ENCODE measurements at regions not wholly inside any gene's neighbourhood (a gene's known extent, or its start where the extent isn't known, plus 50 kb on each side); places are given as distances from the start of the nearest gene placed in this dataset.

GRCh38 chr7:96486681-96487080 lies 164.8 kb upstream of the SLC25A13 start:
- no peaks in the 10 kb centered on the region for H3K27me3 ChIP-seq
- TF ChIP-seq CTCF (IDR thresholded peaks at IDR 0.05) (no peak), POLR2A (IDR thresholded peaks at IDR 0.05) (no peak)
- no peak overlapping the region for H3K4me3 ChIP-seq
- H3K36me3 ChIP-seq (replicated peaks in 1 of 2), result no peaks in the 10 kb centered on the region
- intact Hi-C loops (cut with DNase I), result no loop called here
- no peak for DNase-seq
- H3K4me1 ChIP-seq (replicated peaks in 1 of 2), result no peaks in the 10 kb centered on the region
- 78 to 92% (median 85%) methylated on average over 4 of the region's 4 CpGs for WGBS, 4 donors
- no peak overlapping the region for H3K27ac ChIP-seq
- no peaks in the 10 kb centered on the region for H3K9me3 ChIP-seq (replicated peaks in 1 of 3)

DNA sequence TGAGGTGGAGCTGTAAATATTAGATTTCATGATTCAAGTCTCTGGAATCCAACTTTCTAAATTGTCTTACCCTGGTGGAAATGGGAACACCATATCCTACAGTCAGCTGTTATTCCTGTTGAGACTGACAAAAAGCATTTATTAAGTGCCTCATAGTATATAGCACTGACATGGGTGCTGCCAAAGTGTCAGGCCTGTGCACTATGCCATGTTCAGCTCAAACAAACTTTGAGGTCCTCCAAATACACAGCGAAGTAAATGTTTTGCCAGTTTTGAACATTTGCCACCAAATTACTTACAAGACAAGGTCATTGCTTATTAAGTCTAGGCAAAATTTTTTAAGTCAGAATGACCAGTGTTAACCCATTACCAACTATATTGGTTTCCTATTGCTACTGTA lies 162.9 kb upstream of the SLC25A13 start:
- no peaks in the 10 kb centered on the region for H3K27me3 ChIP-seq
- no peaks in the 10 kb centered on the region for H3K9me3 ChIP-seq (replicated peaks in 1 of 3)
- no peak for DNase-seq
- H3K4me3 ChIP-seq, result no peak overlapping the region
- intact Hi-C loops (cut with DNase I), result no loop called here
- WGBS, 4 donors, result 67 to 83% (median 70%) methylated on average over 1 of the region's 1 CpG
- TF ChIP-seq POLR2A (IDR thresholded peaks at IDR 0.05) (no peak), CTCF (IDR thresholded peaks at IDR 0.05) (no peak)
- H3K4me1 ChIP-seq (replicated peaks in 1 of 2), result no peaks in the 10 kb centered on the region
- H3K36me3 ChIP-seq (replicated peaks in 1 of 2), result no peaks in the 10 kb centered on the region
- H3K27ac ChIP-seq, result no peak overlapping the region

GRCh38 chr7:96484091-96484490 lies 162.2 kb upstream of the SLC25A13 start:
- Histone ChIP-seq H3K4me1 (replicated peaks in 1 of 2) (no peaks in the 10 kb centered on the region), H3K9me3 (replicated peaks in 1 of 3) (no peaks in the 10 kb centered on the region), H3K27ac (no peak overlapping the region), H3K4me3 (no peak overlapping the region), H3K27me3 (no peaks in the 10 kb centered on the region), H3K36me3 (replicated peaks in 1 of 2) (no peaks in the 10 kb centered on the region)
- 81 to 90% (median 86%) methylated on average over 2 of the region's 2 CpGs for WGBS, 4 donors
- no peak for DNase-seq
- intact Hi-C loops (cut with DNase I), result no loop called here
- TF ChIP-seq POLR2A (IDR thresholded peaks at IDR 0.05), result no peak
- TF ChIP-seq CTCF (IDR thresholded peaks at IDR 0.05), result no peak

GRCh38 chr7:96481796-96482195 lies 159.9 kb upstream of the SLC25A13 start:
- Histone ChIP-seq H3K27me3 (no peaks in the 10 kb centered on the region), H3K9me3 (replicated peaks in 1 of 3) (no peaks in the 10 kb centered on the region), H3K36me3 (replicated peaks in 1 of 2) (no peaks in the 10 kb centered on the region), H3K4me1 (replicated peaks in 1 of 2) (no peaks in the 10 kb centered on the region), H3K27ac (no peak overlapping the region), H3K4me3 (no peak overlapping the region)
- TF ChIP-seq POLR2A (IDR thresholded peaks at IDR 0.05), result no peak
- TF ChIP-seq CTCF (IDR thresholded peaks at IDR 0.05), result no peak
- no peak for DNase-seq
- 60 to 77% (median 68%) methylated on average over 1 of the region's 1 CpG for WGBS, 4 donors
- intact Hi-C loops (cut with DNase I), result no loop called here
